Stimulated activated CD4-positive, alpha-beta T cell treated with anti-CD3 and anti-CD28 coated beads, Interleukin-12 subunit alpha, Interleukin-12 subunit beta, amount 100 ng/mL, for 24 hours (primary cell): ENCODE measurements at regions not wholly inside any gene's neighbourhood (a gene's known extent, or its start where the extent isn't known, plus 50 kb on each side); places are given as distances from the start of the nearest gene placed in this dataset.

ENCODE experiments used
- DNase-seq, 2 experiments: peaks; one replicate each; pipeline ENCODE4 v3.0.0-alpha.2; 2020; ENCODE audit warnings: low read depth in 2 of 2

- no peak for DNase-seq
Observed at GRCh38 chr3:102529452-102529851, 94.6 kb downstream of the ZPLD1 start.

DNA sequence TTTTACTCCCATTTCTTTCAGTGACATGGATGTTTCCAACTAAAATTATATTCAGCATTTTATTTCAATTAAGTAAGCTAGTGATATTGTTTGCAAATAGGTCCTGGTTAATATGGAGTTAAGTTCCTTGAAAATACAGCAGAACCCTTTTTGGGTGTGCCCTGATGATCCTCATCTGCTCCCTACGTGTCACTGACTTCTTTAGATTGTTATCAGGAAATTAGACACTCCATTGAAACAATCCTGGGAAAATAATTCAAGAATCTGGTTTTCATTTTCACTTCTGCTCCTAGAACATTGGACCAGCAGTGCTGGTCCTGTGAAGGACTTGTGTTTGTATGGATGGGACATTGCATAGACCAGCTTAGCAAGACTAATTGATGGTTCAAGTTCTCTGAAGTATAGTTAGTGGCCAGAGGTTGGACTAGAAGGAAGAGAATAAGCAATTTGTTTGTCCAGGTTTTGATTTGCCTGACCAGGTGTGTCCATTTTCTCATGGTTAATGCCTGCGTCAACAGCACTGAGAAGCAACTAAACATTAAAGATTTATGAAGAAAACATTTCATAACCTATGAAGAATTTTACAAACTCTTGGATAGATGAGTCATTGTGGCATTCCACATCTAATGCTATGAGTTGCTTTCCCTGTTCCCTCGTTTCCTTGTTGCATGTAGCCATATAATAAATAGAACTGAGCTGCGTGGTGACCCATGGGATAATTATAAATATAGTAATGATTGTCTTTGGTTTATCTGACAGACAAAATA, 95.8 kb downstream of the ZPLD1 start:
- DNase-seq = no peak

- DNase-seq = no peak
Observed at GRCh38 chr3:102531686-102532085, 96.9 kb downstream of the ZPLD1 start.

- DNase-seq = no peak
Observed at GRCh38 chr3:102532901-102533300, 98.1 kb downstream of the ZPLD1 start.

- no peak for DNase-seq
Observed at GRCh38 chr3:102533784-102534183, 99.0 kb downstream of the ZPLD1 start.

DNA sequence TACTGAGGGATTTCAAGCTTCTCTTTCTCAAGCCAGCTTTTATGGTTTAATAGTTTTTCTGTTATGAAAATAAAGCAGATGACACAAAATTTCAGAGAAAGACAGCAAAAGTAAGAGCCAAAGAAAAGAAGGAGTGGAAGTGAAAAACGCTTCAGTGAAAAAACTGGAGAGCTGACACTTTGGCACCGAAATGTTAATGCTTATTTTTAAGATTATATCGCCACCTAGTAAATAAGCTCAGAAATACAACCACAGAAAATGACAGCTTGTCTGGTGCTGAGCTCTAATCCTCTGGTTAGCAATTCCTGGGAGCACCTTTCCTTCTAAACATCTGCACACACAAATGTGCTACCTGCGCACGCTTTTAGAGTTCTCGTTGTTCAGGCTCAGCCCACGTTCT, 101.6 kb downstream of the ZPLD1 start:
- DNase-seq = no peak

GRCh38 chr3:102537123-102537522, 102.3 kb downstream of the ZPLD1 start:
- DNase-seq = no peak

- no peak for DNase-seq
Observed at GRCh38 chr3:102544741-102545140, 109.9 kb downstream of the ZPLD1 start.

- DNase-seq = no peak
Observed at GRCh38 chr3:102545276-102545675, 110.5 kb downstream of the ZPLD1 start.

GRCh38 chr3:102553876-102554275, 119.1 kb downstream of the ZPLD1 start:
- DNase-seq = no peak

GRCh38 chr3:102570511-102570910, 135.7 kb downstream of the ZPLD1 start:
- DNase-seq = no peak

GRCh38 chr3:102571006-102571405, 136.2 kb downstream of the ZPLD1 start:
- DNase-seq = no peak

DNA sequence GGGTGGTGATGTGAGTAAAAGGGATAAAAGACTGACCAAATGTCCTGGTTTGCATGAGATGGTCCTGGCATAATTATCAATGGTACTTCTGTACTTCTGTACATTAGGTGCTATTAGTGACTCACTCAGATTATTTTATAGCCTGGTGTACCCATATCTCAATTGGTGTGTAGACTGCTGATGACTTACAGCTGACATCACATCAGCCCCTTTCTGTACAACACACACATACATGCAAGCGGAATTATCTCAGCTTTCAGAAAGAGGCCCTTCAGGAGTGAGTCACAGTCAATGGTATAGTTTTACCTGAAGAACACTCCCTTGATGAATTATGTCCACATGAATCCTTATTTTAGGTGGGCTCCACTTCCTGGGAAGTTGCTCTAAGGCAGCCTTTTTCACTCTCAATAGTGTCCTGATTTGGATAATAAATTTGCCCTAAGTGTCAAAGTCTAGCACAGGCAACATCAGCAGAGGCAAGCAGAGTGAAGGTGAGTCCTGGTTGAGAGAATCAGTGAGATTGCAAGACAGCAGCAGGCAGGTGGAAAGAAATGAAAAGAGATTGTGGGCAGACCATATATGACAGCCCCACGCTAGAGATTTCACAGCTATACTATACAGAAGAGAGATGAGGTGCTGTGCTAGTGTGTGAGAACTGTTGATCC, 137.0 kb downstream of the ZPLD1 start:
- no peak for DNase-seq

GRCh38 chr3:102573483-102574028, 138.7 kb downstream of the ZPLD1 start:
- DNase-seq = no peak

DNA sequence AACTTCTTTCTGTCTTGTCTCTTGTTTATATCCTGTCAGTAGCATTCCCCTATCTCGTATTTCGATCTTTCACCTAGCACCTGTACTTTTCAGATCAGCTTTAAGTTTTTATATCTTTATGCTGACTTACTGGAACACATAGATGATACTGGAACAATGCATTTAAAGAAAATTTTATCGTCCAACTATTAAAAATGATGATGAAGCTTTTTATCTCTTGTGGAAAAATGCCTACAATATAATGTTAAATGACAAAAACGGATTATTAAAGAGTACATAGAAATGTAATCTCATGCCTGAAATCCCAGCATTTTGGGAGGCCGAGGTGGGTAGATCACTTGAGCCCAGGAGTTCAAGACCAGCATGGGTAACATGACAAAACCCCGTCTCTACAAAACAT, 139.5 kb downstream of the ZPLD1 start:
- DNase-seq = no peak

DNA sequence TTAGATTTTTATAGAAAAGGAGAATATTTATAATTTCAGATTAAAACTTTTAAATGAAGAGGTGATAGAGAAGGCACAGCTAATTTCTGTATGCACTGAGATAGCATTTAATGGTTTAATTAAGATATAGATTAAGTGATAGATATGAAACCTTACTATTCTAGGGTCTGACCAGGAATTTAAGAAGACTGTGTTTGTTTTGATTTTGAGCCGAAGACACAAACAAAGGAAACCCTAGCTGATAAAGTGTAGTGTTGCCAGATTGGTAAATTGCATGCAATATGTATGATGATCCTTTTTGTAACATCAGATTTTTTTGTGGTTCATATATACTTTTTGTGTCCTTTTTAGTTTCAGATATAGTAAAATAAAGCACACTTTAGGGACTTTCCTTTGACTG, 141.8 kb downstream of the ZPLD1 start:
- no peak for DNase-seq

GRCh38 chr3:102577082-102577789, 142.4 kb downstream of the ZPLD1 start:
- no peak for DNase-seq

DNA sequence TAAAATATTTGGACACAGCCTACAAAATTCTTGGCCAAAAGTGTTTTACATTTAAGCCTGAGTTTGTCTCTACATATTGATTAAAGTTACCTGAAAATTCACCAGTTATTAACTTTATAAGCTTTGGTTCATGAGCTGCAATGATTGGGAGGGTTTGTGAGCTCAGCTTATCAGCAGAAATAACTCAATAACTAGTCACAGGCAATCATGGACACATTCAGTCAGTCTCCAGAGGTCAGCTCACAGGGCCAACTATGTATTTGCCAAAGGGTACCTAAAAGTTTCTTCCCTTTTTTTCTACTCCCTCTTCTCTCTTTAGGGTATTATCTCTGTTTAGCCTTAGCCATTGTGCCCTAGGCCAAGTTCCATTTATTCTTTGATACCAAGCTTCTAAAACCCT, 145.9 kb downstream of the ZPLD1 start:
- no peak for DNase-seq

DNA sequence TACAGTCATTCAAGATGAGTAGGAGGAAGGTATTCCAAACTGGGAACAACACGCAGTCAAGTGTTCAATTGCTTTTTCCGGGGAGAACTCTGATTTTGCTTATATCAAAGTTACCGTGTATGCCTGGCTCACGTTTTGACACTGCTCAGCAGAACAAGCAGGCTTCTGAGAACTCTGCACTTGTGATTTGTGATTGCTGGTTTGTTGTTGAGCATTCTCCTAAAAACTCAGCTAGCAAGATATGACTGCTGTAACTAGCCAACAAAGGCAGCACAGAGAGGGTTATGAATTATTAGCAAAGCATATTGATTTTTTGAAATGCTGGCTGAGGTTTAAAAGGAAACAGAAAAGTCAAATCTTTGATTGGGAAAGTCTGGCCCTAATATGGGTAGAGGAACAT, 151.7 kb downstream of the ZPLD1 start:
- no peak for DNase-seq

- DNase-seq = no peak
Observed at GRCh38 chr3:102593812-102594602, 159.2 kb downstream of the ZPLD1 start.

DNA sequence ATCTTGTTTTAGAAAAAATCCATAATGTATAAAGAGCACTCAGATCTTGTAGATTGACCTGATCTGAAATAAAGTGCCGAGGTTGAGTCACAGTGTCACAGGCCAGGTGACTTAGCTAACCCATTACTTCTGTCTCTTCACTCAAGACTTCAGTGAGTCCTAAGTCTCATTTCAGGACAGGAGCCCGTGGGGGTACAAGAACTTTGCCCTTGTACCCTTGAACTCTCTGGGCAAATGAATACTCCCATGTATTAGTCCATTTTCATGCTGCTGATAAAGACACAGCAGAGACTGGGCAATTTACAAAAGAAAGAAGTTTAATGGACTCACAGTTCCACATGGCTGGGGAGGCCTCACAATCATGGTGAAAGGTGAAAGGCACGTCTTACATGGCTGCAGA, 160.2 kb downstream of the ZPLD1 start:
- DNase-seq = no peak
